ENCODE measurements at regions not wholly inside any gene's neighbourhood (a gene's known extent, or its start where the extent isn't known, plus 50 kb on each side); places are given as distances from the start of the nearest gene placed in this dataset.

DNA sequence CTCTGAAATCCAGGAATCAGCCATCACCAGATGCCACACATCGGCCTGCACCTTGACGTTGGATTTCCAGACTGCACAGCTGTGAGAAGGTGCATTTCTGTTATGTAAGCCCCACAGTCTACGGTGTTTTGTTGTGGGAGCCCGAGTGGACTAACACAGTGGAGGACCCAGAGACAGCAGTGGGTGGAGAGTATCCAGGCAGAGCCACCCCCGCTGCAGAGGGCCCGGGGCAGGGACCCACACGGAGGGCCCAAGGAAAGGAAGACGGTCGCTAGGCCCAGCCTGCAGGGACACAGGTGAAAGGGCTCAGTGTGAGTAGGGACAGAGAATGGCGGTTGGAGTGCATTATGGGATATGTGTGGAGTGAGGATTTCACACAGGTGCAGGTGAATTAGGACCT is 288.3 kb upstream of the AJAP1 start:
- no peak for DNase-seq (ENCODE audit: low read depth in 2 of 2)

DNA sequence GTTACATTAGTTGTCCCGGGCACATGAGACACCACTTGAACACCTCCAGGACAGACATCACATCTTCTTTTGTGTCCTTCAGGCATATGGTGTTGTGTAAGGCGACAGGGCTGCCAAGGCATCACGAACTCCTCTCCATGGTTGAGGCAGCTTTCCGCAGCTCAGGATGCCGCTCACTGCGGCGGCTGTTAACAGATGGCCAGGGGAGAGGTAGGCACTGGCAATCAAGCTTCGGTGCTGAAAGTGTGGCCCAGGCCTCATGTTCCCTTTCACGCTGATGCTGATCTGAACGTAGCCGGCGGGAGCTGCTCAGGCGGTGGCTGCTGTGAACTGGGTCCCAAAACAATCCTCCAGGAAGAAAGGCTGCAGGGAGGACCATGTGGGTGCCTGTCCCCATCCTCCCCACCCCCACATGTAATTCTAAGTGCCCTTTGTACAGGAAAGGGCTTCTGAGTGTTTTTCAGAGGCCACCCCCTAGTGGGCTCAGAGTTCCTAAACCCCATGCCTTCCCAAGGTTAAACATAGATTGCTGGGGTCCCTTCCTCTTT is 287.1 kb upstream of the AJAP1 start:
- no peak for DNase-seq (ENCODE audit: low read depth in 2 of 2)

DNA sequence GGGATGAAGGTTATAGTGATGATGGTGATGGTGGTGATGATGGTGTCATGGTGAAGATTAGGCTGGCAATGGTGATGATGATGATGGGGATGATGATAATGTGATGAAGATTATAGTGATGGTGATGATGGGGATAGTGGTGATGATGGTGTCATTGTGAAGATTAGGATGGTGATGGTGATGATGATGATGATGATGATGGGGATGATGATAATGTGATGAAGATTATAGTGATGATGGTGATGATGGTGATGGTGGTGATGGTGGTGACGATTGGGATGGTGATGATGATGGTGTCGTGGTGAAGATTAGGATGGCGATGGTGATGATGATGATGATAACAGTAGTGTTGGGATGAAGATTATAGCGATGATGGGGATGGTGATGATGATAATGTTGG is 285.1 kb upstream of the AJAP1 start:
- no peak for DNase-seq (ENCODE audit: low read depth in 2 of 2)

DNA sequence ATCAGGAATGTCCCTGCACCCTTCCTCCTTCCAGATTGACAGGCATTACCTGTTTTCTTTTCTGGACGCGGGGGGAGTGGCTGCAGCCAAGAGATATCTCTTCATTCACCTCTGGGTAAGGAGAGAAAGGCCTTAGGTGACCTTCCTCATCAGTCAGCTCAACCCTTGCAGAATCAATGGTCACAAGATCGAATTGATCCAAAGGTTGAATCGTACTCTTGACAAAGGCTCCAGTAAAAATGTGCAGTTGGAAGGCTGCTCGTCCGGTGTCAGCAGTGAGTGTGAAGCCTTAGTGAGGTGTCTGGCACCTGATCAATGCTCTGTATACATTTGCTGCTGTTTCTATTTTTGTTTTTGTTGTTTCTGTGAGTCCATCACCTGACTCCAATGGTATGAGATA is 282.6 kb upstream of the AJAP1 start:
- DNase-seq (ENCODE audit: low read depth in 2 of 2), result no peak

DNA sequence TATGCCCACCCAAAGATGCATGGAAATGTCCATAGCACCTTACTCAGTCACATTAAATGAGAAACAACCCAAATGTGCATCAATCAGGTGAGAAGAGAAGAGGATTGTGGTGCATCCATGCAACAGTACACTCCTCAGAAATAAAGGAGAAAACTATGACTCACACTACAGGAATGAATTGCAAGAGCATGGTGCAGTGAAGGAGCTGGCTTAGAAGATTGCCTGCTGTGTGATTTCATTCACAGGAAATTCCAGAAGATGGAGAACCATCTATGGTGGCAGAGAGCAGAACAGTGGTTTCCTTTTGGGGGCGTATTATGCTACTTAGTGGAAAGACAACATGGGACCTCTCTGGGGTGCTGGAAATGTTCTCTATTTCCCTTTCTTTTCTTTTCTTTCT is 278.6 kb upstream of the AJAP1 start:
- DNase-seq (ENCODE audit: low read depth in 2 of 2), result no peak

DNA sequence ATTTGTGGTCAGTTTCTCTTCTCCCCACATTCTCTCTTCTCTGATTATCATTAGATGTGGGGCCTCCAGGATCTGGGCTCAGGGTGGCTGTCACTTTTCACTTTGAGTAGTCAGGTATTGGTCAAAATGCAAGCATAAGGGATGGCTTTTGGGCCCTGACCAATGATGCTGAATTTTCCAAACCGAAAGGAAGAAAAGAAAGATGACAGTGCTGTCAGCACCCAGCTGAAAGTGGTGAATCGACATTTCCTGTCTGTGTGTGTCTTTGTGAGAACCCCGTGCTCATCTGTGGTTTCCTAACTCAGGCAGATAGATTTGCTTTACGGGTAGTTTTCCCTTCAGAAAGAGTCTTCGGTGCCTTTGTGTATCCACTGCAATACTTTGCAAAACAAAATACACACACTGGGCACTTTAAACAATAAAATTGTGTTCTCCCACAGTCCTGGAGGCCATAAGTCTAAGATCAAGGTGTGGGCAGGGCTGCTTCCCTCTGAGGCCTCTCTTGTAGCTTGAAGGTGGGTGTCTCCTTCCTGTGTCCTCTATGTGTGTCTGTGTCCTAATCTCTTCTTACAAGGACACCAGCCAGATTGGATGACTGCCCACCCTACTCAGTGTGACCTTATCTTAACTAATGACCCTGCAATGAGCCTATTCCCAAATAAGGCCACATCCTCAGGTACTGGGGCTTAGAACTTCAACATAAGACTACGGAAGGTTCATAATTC is 274.8 kb upstream of the AJAP1 start:
- DNase-seq (ENCODE audit: low read depth in 2 of 2), result no peak

DNA sequence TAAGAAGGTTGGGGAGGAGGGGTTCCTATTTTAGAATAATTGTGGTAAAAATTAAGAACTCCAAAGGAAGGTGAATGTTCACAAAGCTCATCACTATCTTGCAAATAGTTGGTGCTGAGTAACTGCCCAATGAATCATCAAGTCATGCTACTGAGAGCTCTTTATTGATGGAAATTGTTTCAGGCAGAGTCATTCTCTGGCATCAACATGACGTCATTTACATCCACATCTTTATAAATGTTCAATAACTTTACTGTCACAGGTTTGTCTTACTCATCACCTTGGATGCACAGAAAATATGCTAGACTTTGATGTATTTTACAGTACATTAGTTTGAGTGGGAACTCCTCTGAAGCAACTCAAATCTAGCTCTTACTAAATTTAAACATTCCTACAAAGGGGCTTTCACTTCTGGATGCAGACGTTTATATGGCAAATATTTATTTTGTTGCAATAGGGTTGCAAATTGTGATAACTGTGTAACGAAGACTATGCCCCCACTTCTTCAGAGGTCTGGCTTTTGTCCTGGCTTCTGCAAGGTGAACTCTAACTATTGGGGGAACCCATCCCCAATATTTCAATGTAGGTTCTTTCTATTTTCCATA is 273.7 kb upstream of the AJAP1 start:
- no peak for DNase-seq (ENCODE audit: low read depth in 2 of 2)

DNA sequence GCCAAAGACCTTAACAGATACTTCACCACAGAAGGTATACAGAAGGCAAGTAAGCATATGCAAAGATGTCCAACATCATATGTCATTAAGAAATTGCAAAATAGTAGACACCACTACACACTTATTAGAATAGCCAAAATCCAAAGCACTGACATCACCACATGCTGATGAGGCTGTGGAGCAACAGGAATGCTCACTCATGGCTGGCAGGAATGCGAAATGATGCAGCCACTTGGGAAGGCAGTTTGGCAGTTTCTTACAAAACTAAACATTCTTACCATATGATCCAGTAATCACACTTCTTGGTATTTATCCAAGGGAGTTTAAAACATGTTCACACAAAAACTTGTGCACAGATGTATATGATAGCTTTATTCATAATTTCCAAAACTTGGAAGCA is 261.2 kb upstream of the AJAP1 start:
- no peak for DNase-seq (ENCODE audit: low read depth in 2 of 2)

DNA sequence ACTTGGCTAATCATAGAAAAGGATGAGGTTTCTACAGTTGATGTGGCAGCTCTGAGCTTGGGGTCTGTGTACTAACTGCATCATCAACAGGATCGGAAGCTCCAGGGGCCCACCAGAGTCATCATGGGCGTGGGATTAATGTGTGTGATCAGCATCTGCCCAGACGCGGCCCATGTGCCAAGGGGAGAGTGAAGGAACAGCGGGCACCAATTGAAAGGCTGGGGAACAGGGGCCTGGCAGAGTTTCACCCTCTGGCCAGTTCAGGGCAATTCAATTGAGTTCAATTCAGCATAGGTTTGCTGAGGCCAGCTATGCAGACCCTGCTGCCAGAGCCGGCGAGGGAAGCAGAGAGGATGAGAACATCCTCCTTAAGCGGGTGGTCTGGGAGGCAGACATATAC is 260.0 kb upstream of the AJAP1 start:
- DNase-seq (ENCODE audit: low read depth in 2 of 2), result no peak

DNA sequence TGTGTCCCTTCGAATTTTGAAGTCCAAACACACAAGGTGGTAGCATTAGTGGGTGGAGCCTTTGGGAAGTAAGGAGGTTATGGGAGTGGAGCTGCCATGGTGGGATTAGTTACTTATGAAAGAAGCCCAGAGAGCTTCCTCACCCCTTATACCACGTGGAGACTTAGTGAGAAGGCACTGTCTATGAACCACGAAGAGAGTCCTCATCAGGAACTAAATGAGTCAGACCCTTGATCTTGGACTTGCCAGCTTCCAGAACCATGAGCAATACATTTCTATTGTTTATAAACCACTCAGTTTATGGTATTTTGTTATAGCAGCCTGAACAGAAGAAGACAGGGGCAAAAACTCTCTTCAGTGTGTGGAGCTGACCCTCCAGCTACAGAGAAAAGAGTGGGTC is 259.3 kb upstream of the AJAP1 start:
- DNase-seq (ENCODE audit: low read depth in 2 of 2), result no peak

DNA sequence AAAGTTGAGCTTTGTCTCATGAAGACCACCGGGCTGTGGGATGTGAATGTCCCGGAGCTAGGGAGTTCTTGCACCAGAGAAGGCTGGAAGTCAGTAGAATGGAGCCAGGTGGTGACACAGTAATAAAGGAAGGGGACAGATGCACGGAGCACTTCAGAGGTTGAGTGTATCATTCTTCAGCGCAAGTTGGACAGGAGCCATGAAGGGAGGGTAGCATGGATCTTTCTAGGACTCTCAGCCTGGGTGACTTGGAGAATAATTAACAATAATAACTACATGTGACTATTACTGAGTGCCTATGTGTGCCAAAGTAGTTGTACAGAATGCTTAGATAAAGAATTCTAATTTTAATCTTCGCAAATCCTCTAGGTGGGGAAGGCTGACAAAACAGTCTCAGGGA is 258.7 kb upstream of the AJAP1 start:
- no peak for DNase-seq (ENCODE audit: low read depth in 2 of 2)

DNA sequence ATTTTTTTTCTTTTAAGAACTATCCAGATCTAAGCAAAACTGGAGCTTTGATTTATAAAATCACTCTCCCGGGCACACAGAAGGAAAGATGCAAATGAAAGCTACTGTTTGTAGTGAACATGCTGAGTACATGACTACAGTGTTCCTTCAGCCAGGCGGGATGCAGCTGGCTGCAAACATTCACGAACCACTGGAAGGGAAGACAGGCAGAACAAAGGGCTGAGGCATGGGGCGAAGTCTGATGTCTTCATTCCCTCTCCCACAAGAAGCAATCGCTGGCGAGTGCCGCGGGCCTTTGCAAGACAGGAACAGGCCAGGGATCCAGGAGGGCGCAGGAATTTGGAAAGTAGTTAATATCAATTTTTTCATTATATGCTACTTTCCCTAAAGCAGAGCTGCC is 257.9 kb upstream of the AJAP1 start:
- no peak for DNase-seq (ENCODE audit: low read depth in 2 of 2)

DNA sequence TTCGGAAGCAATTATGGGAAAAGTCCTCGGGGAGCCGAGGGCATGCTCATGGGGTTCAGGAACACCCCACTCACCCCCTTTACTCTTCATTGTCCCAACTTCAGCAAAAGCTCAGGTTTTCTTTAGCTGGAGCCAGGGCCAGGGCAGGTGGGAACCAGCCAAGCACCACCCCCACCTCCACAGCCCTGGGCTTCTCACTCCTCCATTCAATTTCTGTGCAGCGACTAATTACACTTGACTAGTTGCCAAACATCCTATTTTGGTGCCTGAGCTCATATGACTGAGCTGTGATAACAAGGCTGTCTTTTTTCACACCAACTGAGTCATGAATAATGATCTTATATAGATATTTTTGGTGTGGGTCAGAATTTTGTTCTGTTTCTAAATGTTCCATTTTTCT is 257.2 kb upstream of the AJAP1 start:
- no peak for DNase-seq (ENCODE audit: low read depth in 2 of 2)

DNA sequence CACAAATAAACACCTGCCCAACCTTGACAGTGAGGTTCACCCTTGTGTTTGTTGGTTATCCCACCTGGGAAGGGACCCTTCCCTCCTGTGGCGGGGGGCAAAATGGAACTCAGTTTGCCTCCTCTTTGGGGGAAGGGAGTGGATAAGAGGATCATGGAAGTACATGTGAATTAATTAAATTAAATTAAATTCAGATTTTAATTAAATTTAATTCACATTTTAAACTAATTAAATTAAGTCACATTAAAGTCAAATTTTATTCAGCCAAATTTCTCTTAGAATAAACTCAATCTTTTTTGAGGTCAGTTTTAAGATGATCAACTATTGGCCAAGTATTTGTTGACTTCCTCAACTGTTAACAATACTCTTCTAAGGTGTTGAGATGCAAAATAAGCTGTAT is 252.4 kb upstream of the AJAP1 start:
- DNase-seq (ENCODE audit: low read depth in 2 of 2), result no peak

DNA sequence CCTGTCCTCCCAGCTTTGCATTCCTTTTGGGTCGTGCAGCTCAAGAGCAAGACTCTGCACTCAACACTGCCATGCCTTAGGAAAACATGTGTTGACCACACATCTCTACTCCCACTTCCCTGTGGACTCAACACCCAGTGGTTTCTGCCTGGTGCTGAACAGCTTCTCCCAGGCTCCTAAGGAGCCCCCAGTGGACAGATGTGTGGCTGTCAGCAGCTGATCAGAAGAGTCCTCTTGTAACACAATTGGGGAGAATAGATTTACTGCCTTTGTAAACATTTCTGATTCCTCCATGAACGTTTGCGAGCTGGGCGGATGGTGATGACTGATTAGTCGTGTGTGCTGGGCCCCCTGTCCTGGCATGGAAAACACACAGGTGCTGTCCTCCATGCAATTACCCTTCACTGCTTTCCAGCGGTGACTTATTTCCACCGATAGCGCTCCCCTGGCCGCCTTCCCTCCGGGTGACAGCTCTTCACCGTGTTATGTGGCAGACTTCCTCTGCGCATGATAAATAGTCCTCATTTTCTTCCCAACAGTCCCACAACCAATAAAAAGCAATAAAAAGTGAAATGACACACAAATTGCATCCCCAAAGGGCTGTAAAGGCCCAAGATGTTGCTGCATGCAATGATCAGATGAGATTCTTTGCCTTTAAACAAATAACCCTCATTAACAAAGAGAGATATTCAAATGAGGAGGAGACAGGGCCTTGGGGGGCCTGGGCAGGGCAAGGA is 249.4 kb upstream of the AJAP1 start:
- no peak for DNase-seq (ENCODE audit: low read depth in 2 of 2)

DNA sequence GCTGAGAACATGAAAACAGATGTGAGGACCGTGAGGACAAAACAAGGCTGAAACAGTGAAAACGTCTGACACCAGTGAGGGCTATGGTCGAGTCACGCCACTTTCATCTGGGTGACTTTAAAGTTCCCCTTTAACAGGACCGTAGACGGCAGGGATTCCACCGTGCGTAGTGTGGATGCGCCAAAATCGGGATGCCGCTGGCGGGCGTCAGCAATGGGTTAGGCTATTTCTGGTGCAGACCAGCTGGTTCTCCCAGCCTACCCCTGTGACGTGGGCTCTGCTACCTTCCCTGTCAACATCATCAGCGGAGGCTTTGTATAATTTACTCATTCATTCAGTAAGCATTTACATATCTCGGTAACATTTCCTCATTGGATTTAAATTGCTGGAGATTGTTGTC is 246.6 kb upstream of the AJAP1 start:
- DNase-seq (ENCODE audit: low read depth in 2 of 2), result no peak

DNA sequence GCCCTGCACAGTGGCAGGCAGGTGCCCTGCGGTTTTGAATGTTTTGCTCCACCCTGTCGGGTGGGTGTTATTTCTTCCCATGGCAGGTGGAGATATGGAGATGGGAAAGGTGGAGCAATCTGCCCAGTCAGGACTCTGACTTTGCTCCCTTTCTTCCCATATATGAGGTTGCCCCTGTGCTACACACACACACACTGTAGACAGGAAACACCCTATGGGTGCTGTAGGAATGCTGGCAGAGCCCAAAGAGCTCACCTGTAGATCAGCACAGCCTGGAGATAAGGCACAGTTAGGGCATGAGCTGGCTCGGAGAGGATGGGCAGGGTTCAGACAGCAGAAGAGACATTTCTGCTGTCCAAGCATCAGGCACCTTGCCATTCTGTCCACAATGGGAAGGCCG is 246.0 kb upstream of the AJAP1 start:
- DNase-seq (ENCODE audit: low read depth in 2 of 2), result no peak

DNA sequence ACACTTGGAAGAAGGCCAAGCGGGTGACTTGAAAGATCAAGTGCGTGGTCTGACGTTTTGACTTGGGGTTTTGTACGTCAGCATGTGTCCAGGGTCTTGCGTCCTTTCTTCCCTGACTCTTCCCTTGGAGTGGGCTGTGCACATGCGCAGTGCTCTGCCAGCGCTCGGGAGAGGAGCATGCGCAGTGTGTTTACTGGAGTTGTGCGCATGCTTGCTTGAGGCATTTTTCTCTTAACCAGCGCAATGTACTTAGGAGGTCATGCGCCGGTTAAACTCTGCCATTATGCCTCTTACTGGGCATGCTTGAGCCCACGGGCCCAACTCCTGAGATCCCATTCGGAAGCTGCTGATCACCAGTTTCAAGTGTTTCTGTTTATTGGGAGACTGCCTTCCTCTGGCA is 242.5 kb upstream of the AJAP1 start:
- no peak for DNase-seq (ENCODE audit: low read depth in 2 of 2)

DNA sequence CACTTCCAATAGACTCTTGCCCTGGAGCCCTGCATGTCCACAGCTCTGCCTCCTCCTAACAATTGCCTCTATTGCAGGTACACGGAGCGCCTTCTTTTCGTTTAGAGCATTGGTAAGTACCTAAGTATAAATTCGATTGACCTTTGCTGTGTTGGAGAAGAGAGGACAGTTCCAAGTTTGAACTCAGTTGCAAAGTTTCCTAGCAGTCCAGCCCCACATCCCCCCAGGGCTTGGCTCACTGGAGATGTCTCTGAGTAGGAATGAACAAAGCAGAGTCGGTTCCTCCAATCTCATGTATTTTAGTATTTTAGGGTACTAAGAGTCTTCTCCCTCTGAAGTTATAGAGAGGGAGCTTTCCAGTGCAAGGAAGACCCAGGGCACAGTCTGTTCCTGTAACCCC is 238.9 kb upstream of the AJAP1 start:
- DNase-seq (ENCODE audit: low read depth in 2 of 2), result no peak

DNA sequence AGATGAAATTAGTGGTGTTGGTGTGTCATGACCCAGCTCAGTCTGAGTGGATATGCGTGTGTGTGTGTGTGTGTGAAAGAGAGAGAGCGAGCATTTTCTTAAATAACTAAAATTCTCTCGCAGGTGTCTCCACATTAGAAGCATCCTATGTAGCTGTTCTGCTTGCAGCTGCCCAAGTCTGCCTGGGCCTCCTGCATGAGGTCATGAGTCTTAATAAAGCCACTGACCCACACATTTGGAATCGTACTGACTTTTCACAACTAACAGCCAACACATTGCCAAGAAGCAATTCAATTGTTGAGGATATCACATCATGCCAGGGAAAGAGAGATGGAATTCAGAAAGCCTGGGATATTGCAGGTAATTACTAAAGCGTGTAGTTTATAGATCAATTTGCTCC is 238.2 kb upstream of the AJAP1 start:
- no peak for DNase-seq (ENCODE audit: low read depth in 2 of 2)

DNA sequence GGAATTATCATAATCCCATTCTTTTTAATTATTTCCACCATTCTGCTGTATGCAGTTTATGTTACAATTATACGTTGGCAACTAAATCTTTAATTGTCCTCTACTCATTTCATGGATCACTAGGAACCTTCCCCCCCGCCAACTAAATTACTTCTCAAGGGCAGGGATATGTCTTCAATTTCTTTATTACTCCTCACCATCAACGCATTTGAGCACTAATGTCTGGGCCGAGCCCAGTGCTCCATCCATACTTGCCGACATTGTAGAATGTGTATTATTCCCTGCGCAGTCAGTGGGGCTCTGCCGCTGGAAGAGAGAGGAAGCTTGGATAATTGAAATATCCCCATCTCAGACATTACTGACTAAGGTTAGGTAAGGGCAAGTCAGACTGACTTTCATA is 236.4 kb upstream of the AJAP1 start:
- DNase-seq (ENCODE audit: low read depth in 2 of 2), result no peak

DNA sequence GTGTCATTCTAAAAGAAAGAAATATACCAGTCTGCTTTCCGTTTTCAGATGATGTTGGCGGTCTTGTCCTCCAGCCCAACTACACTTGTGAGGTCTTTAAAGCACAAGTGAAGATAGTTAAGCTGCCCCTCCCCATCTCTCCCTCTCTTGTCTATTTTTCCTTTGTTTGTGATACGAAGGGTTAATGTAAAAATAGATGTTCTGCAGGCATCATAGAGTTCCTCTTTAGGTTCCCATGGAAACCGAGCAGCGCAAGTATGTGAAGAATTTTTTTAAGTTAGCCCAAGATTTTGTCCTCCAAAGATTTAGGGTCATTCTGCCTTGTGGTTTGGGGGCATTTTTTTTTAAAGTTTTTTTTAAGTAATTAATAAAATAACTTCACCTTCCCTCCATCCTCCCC is 232.4 kb upstream of the AJAP1 start:
- DNase-seq (ENCODE audit: low read depth in 2 of 2), result no peak

All from stimulated activated CD4-positive, alpha-beta T cell treated with anti-CD3 and anti-CD28 coated beads, Interleukin-1b, Interleukin-23, amount 100 ng/mL, for 1 hour (primary cell).